ENCODE measurements at regions not wholly inside any gene's neighbourhood (a gene's known extent, or its start where the extent isn't known, plus 50 kb on each side); places are given as distances from the start of the nearest gene placed in this dataset.

DNA sequence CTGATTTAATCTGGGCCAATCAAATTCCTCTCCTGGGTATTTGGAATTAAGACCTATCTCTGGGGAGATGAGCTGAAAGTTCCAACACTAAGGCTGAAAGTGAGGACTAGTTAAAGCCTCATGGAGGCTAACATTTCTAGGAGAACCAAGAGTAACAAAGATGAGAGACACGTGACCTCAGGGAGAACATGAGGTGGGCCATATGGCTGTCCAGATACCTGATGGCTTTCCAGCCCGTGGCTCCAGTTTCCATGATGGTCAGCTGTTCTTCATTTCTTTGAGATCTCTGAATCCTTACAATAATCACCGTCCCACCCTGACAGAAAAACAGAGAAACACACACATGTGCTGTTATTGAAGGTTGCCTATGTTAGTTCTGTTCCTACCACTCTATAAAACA lies 66.1 kb downstream of the LEPR start:
- Histone ChIP-seq H3K4me3 (no peak overlapping the region), H3K36me3 (no peaks in the 10 kb centered on the region), H3K4me1 (no peaks in the 10 kb centered on the region), H3K9me3 (no peaks in the 10 kb centered on the region), H3K27ac (no peak overlapping the region), H3K27me3 (no peaks in the 10 kb centered on the region)
- TF ChIP-seq EP300 (IDR thresholded peaks at IDR 0.05): no peak
- no peak for TF ChIP-seq POLR2A (IDR thresholded peaks at IDR 0.05)
- TF ChIP-seq, protein P1, sequence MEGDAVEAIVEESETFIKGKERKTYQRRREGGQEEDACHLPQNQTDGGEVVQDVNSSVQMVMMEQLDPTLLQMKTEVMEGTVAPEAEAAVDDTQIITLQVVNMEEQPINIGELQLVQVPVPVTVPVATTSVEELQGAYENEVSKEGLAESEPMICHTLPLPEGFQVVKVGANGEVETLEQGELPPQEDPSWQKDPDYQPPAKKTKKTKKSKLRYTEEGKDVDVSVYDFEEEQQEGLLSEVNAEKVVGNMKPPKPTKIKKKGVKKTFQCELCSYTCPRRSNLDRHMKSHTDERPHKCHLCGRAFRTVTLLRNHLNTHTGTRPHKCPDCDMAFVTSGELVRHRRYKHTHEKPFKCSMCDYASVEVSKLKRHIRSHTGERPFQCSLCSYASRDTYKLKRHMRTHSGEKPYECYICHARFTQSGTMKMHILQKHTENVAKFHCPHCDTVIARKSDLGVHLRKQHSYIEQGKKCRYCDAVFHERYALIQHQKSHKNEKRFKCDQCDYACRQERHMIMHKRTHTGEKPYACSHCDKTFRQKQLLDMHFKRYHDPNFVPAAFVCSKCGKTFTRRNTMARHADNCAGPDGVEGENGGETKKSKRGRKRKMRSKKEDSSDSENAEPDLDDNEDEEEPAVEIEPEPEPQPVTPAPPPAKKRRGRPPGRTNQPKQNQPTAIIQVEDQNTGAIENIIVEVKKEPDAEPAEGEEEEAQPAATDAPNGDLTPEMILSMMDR (IDR thresholded peaks at IDR 0.05): no peak
- no peak for TF ChIP-seq POLR2AphosphoS5 (IDR thresholded peaks at IDR 0.05)
- 92 to 94% methylated on average over 3 of the region's 3 CpGs for WGBS, 2 donors
- intact Hi-C loops (cut with DNase I): no loop called here
- DNase-seq: no peak

DNA sequence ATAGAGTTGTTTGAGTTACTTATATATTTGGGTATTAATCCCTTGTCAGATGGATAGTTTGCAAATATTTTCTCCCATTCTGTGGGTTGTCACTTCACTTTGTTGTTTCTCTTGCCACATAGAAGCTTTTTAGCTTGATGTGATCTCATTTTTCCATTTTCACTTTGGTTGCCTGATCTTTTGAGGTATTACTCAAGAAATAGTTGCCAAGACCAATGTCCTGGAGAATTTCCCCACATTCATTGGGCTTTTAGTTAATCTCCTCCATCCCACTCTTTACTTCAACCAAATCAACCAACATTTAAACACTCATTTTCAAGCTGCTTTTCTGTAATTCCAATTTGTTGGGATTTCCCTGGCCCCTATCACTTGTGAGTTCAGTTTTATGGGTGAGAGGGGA lies 69.0 kb downstream of the LEPR start:
- Histone ChIP-seq H3K9me3 (no peaks in the 10 kb centered on the region), H3K4me3 (no peak overlapping the region), H3K36me3 (no peaks in the 10 kb centered on the region), H3K27me3 (no peaks in the 10 kb centered on the region), H3K4me1 (peaks cover 0 to 12% (median 8%) of the 10 kb centered on the region in 4 donors), H3K27ac (no peak overlapping the region)
- intact Hi-C loops (cut with DNase I): no loop called here
- no peak for TF ChIP-seq EP300 (IDR thresholded peaks at IDR 0.05)
- TF ChIP-seq POLR2AphosphoS5 (IDR thresholded peaks at IDR 0.05): no peak
- TF ChIP-seq, protein P1 (IDR thresholded peaks at IDR 0.05): no peak
- no peak for TF ChIP-seq POLR2A (IDR thresholded peaks at IDR 0.05)
- no peak for DNase-seq

- Histone ChIP-seq H3K27me3 (no peaks in the 10 kb centered on the region), H3K27ac (peak overlapping the region in 1 of 4 donors; percentile 28), H3K9me3 (no peaks in the 10 kb centered on the region), H3K4me1 (peaks cover 0 to 15% (median 10%) of the 10 kb centered on the region in 4 donors), H3K36me3 (no peaks in the 10 kb centered on the region), H3K4me3 (no peak overlapping the region)
- WGBS, 2 donors: 86 to 90% methylated on average over 6 of the region's 6 CpGs
- intact Hi-C loops (cut with DNase I): no loop called here
- no peak for DNase-seq
- TF ChIP-seq POLR2A (IDR thresholded peaks at IDR 0.05): no peak
- TF ChIP-seq EP300 (IDR thresholded peaks at IDR 0.05): no peak
- TF ChIP-seq, protein P1 (IDR thresholded peaks at IDR 0.05): no peak
- TF ChIP-seq POLR2AphosphoS5 (IDR thresholded peaks at IDR 0.05): no peak
Observed at GRCh38 chr1:65490231-65491009, 70.0 kb downstream of the LEPR start.

- DNase-seq: no peak
- intact Hi-C loops (cut with DNase I): no loop called here
- H3K4me3 ChIP-seq: no peak overlapping the region
Observed at GRCh38 chr1:65491472-65491871, 71.0 kb downstream of the LEPR start.

GRCh38 chr1:65493802-65494201 lies 73.3 kb downstream of the LEPR start:
- Histone ChIP-seq H3K27me3 (no peaks in the 10 kb centered on the region), H3K9me3 (no peaks in the 10 kb centered on the region), H3K36me3 (no peaks in the 10 kb centered on the region), H3K27ac (no peak overlapping the region), H3K4me3 (no peak overlapping the region), H3K4me1 (peaks cover 0 to 15% (median 10%) of the 10 kb centered on the region in 4 donors)
- TF ChIP-seq POLR2A (IDR thresholded peaks at IDR 0.05) (no peak), EP300 (IDR thresholded peaks at IDR 0.05) (no peak), POLR2AphosphoS5 (IDR thresholded peaks at IDR 0.05) (no peak)
- TF ChIP-seq, protein P1 (IDR thresholded peaks at IDR 0.05): no peak
- intact Hi-C loops (cut with DNase I): no loop called here
- WGBS, 2 donors: 52 to 66% methylated on average over 2 of the region's 2 CpGs
- no peak for DNase-seq

More at GRCh38 chr1:65491472-65491871, 71.0 kb downstream of the LEPR start:
- Histone ChIP-seq H3K36me3 (no peaks in the 10 kb centered on the region), H3K9me3 (no peaks in the 10 kb centered on the region), H3K27me3 (no peaks in the 10 kb centered on the region), H3K4me1 (peaks cover 0 to 15% (median 10%) of the 10 kb centered on the region in 4 donors), H3K27ac (no peak overlapping the region)
- TF ChIP-seq POLR2AphosphoS5 (IDR thresholded peaks at IDR 0.05) (no peak), POLR2A (IDR thresholded peaks at IDR 0.05) (no peak), EP300 (IDR thresholded peaks at IDR 0.05) (no peak)
- 64 to 77% methylated on average over 3 of the region's 3 CpGs for WGBS, 2 donors

All from sigmoid colon (tissue), 6 donors.